ENCODE measurements at regions not wholly inside any gene's neighbourhood (a gene's known extent, or its start where the extent isn't known, plus 50 kb on each side); places are given as distances from the start of the nearest gene placed in this dataset.
"Not testable (repeated sequence)": the region's sequence is repeated elsewhere in the genome, so short reads cannot be mapped to it uniquely, and the experiment has no call there.

DNA sequence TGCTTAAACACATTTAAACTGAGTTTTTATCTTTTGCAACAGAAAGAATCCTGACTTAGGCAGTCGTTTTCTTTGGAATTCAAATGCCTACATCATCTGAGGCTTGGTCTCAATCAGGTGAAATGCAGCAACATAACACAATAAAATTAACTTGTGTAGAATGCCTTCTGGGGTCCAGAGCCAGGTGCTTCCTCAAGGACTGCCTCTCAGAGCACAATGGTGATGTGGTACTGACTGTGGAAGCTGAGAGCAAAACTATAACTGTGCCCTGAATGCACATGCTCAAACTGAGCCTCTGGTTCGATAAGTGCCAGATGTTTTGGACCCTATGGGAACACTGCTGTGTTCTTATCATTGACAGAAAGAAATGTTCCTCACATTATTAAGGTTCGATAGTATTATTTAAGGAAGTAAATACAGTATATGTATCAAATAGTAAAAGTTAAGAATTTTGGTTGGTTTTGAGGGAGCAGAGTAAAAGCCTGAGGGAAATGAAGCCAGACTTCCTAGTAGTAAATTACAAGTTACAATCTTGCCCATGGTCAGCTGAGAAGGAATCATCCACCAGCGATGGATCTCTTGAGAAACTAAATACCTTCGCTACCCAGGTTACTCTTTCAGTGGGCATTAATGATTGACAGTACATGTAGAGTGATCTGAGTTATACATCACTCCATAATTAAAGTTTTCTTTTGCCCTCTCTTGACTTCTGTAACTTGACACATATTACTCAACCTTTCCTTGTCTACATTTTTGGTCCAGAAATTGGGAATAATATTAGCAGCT, 122.9 kb upstream of the ATP2B1 start:
- no peak for DNase-seq

DNA sequence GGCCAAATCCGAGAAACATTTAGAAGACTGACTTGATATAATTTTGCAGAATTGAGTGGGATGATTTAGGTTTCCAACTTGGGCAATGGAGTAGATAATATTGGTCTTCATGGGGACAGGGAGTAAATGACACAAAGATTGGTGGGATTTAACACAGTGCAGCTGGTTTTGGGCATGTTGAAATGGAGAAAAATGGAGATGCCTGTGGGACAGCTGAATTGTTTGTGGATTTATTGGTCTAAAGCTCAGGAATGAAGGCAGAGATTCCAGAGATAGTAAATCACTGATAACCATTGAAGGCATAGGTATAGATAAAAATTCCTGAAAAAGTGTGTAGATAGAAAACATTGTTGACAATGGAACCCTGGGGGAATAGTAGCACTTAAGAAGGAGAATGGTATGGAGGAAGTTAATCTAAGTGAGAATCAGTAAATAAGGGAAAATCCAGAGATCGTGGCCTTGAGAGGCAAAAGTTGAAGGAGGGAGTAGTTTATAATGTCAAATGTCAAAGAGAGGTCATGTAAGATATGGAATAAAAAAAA, 120.9 kb upstream of the ATP2B1 start:
- no peak for DNase-seq

GRCh38 chr12:89828575-89828974, 119.9 kb upstream of the ATP2B1 start:
- no peak for DNase-seq

GRCh38 chr12:89827592-89827991, 119.0 kb upstream of the ATP2B1 start:
- no peak for DNase-seq

GRCh38 chr12:89826468-89826867, 117.8 kb upstream of the ATP2B1 start:
- no peak for DNase-seq

DNA sequence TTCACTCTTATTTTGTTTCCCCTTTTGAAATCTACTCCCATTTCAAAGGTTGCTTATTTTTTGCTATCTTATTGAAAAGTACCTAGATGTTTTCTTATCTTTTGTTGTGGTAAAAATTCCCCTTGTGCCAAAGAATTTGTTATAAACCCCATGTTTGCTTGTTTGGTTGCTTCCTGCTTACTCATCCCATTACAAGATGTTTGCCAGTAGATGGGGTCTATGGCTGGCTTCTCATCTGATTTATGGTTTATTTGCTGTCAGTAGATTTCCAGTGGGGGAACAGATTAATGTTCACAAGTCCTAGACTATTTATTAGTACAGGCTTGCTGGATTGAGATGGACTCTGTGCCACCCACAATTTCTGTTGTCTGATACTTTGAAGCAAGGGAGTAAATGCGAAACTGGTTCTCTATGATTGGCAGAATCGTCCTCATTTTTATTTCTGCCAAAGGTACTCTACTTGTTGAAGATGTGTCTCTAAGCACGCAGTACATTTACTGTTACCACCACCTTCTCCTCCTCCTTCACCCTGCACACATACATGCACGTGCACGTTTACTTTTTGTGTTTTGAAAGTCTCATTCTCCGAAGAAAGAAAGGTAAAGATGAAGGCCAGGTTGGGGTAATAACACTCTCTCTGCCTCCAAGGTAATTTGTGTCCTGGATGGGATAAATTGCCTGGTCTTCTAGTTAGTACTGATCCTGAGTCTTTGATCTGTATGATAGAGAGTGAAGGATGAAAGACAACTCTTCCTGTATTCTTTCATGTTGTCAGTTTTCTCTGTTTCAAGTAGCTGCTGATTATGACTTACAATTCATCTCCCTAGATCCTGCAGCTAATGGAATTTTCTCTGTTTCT, 117.2 kb upstream of the ATP2B1 start:
- no peak for DNase-seq

GRCh38 chr12:89824822-89825221, 116.2 kb upstream of the ATP2B1 start:
- no peak for DNase-seq

DNA sequence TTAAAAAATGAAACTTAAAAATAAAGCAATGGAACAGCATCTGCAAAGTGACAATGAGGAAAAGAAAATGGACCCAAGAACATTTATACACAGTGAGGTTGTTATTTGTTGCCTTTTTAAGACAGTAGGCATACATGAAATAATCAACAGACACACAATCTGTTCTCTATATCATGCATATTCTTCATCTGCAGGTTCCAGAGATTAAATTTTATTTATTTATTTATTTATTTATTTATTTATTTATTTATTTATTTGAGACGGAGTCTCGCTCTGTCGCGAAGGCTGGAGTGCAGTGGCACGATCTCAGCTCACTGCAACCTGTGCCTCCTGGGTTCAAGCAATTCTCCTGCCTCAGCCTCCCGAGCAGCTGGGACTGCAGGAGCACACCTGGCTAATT, 114.4 kb upstream of the ATP2B1 start:
- not testable (repeated sequence) for DNase-seq

GRCh38 chr12:89821896-89822295, 113.3 kb upstream of the ATP2B1 start:
- DNase-seq = no peak

DNA sequence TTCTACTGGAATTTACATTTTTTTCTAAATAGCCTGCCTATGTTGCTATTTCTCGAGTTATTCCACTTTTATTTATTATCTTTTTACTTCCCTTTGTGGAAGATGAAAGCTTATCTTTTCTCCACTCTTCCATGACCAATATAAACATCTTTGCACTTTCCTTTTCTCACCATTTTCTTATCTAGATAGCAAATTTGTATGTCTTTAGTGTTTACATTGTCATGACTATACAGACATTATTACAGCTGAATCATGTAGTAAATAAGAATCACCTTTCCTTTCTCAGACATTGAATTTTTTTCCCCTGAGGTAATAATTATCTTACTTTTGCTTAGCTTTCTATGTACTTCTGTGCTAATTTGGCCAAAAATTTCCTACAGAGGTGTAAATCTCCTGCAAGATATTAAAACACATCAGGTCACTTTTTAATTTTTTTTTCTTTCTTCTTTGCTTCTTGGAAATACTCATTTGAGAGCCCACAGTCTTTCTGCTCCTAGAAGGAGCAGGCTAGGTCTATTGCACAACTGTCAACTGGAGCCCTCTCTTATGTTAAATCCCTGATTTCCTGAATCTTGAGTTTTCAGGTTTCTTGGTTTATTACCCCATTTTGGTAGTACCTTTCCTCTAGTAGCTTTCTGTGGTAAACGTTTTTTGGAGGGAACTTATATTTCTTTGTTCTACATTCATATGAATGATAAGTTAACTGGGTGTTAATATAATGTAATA, 109.0 kb upstream of the ATP2B1 start:
- DNase-seq = no peak

- no peak for DNase-seq
Observed at GRCh38 chr12:89815225-89815624, 106.6 kb upstream of the ATP2B1 start.

GRCh38 chr12:89803412-89803811, 94.8 kb upstream of the ATP2B1 start:
- no peak for DNase-seq

DNA sequence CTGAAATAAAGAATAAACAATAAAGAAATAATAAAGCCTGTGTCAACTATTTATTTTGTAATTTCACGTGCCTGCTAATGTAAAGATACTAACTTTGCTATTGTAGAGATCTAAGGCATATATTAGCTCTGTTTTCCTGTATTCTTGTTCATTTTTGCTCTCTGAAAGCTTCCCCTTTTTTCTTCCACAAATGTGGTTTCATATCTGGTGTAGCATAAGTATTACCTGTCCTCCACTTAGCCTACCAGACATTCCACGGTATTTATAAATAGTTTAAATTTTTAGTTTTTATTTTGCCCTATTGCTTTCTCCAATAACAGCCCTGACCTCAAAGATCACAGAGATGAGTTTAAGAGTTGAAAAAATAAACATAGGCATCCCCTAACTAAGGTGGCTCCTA, 92.6 kb upstream of the ATP2B1 start:
- DNase-seq = no peak

- DNase-seq = no peak
Observed at GRCh38 chr12:89800435-89800834, 91.8 kb upstream of the ATP2B1 start.

DNA sequence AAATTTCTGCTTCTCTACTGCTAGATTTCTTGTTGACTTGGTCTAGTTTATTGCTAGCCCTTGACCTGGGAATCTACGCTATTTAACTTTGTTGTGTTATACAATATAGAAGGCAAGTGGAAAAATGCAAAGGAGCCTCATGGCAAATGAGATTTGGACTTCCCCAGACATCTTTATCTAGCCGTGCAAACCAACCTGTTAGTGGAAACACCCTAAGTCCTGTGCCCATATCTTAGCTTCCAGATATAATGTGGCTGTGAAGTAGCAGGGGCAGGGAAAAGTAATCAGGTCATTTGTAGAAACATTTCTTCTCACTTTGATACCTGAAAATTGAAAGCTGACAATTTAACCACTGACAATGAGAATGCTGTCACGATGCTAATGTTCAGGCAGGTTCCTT, 90.7 kb upstream of the ATP2B1 start:
- no peak for DNase-seq

- DNase-seq = no peak
Observed at GRCh38 chr12:89797436-89797835, 88.8 kb upstream of the ATP2B1 start.

- DNase-seq = no peak
Observed at GRCh38 chr12:89796798-89797382, 88.3 kb upstream of the ATP2B1 start.

GRCh38 chr12:89793946-89794345, 85.3 kb upstream of the ATP2B1 start:
- no peak for DNase-seq

DNA sequence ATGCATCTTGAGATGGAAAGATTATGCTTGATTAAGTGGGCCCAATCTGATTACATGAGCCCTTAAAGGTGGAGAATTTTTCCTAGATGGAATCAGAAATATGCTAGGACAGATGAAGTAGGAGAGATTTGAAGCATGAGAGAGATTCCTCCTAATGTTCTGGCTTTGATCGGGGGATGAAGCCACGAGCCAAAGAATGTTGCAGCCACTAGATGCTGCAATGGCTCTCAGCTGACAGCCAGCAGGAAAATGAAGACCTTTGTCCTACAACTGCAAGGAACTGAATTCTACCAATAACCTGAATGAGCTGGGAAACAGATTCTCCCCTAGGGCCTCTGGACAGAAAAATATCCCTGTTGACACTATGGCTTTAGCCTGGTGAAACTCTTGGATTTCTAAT, 82.6 kb upstream of the ATP2B1 start:
- no peak for DNase-seq

- DNase-seq = no peak
Observed at GRCh38 chr12:89789862-89790261, 81.2 kb upstream of the ATP2B1 start.

- no peak for DNase-seq
Observed at GRCh38 chr12:89787763-89788162, 79.1 kb upstream of the ATP2B1 start.

DNA sequence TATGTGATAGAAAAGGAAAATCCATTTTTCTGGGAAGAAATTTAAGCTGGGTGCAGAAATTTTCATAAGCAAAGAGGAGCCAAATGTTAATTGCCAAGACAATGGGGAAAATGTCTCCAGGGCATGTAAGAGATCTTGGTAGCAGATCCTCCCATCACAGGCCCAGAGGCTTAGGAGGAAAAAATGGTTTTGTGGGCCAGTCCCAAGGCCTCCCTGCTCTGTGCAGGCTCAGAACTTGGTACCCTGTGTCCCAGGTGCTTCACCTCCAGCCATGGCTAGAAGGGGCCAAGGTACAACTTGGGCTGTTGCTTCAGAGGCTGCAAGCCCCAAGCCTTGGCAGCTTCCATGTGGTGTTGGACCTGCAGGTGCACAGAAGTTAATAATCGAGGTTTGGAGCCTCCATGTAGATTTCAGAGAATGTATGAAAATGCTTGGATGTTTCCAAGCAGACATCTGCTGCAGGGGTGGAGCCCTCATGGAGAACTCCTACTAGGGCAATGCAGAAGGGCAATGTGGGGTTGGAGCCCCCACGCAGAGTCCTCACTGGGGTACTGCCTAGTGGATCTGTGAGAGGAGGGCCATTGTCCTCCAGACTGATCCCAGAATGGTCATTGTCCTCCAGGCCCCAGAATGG, 77.7 kb upstream of the ATP2B1 start:
- DNase-seq = no peak
